WTC11 (cell line): ENCODE measurements at regions not wholly inside any gene's neighbourhood (a gene's known extent, or its start where the extent isn't known, plus 50 kb on each side); places are given as distances from the start of the nearest gene placed in this dataset.

Experiments
- ATAC-seq: fragments of 200-7000 bp; cut with Tn5 transposase; 2 replicates; pipeline ENCODE4 v1.10.0; 2021; ENCODE audit warnings: mild to moderate bottlenecking, moderate library complexity
- CTCF ChIA-PET: fragments of 300-600 bp; sonication (Branson Sonifier 250); formaldehyde crosslinking; loops from one replicate; lab custom pipeline; 2021; ENCODE audit warnings: antibody characterized with exemption; lab: Charles Lee
- POLR2A ChIA-PET: fragments of 350-600 bp; sonication (Branson Sonifier 250); formaldehyde crosslinking; loops from one replicate; lab custom pipeline; 2021; ENCODE audit warnings: antibody characterized with exemption; lab: Charles Lee
- DNase-seq: peaks from one replicate; pipeline ENCODE4 v3.0.0; 2021; ENCODE audit warnings: low spot score
- H3K27ac Mint-ChIP-seq: 2 replicates; pipeline ENCODE4 v1.8.0; 2021; ENCODE audit warnings: mixed read lengths
- H3K27me3 Mint-ChIP-seq: 2 replicates; pipeline ENCODE4 v1.8.0; 2021; ENCODE audit warnings: low read depth, mild to moderate bottlenecking, moderate library complexity, mixed read lengths
- H3K36me3 Mint-ChIP-seq: 2 replicates; pipeline ENCODE4 v1.8.0; 2021; ENCODE audit warnings: mixed read lengths
- H3K4me1 Mint-ChIP-seq: 2 replicates; pipeline ENCODE4 v1.8.0; 2022; ENCODE audit warnings: mixed read lengths
- H3K4me3 Mint-ChIP-seq: 2 replicates; pipeline ENCODE4 v1.8.0; 2021; ENCODE audit warnings: mild to moderate bottlenecking, moderate library complexity, mixed read lengths
- H3K9me3 Mint-ChIP-seq: 2 replicates; pipeline ENCODE4 v1.8.0; 2021; ENCODE audit warnings: mixed read lengths
- ATF2 ChIP-seq: sonication (generic); formaldehyde crosslinking; IDR thresholded peaks from 2 replicates; pipeline ENCODE4 v1.8.1; 2022; ENCODE audit warnings: low read depth, missing genetic modification reagents, borderline replicate concordance
- CREM ChIP-seq: sonication (generic); formaldehyde crosslinking; IDR thresholded peaks from 2 replicates; pipeline ENCODE4 v1.8.1; 2022; ENCODE audit warnings: mild to moderate bottlenecking, missing genetic modification reagents, moderate library complexity
- CTCF ChIP-seq: fragments of 200-600 bp; IDR thresholded peaks from 2 replicates; pipeline ENCODE4 v1.8.0; 2022; ENCODE audit warnings: antibody characterized with exemption
- EMX1 ChIP-seq: fragments of 250-450 bp; sonication (Bioruptor Pico); IDR thresholded peaks from 2 replicates; pipeline ENCODE4 v1.8.0; 2021; ENCODE audit warnings: mild to moderate bottlenecking
- ERG ChIP-seq: fragments of 250-450 bp; sonication (Bioruptor Pico); IDR thresholded peaks from 2 replicates; pipeline ENCODE4 v1.8.0; 2021; ENCODE audit warnings: mild to moderate bottlenecking
- GABPB1 ChIP-seq: sonication (generic); formaldehyde crosslinking; IDR thresholded peaks from 2 replicates; pipeline ENCODE4 v1.8.1; 2023; ENCODE audit warnings: mild to moderate bottlenecking, missing genetic modification reagents
- HMGA2 ChIP-seq: fragments of 250-450 bp; sonication (Bioruptor Pico); IDR thresholded peaks from 2 replicates; pipeline ENCODE4 v1.4.0; 2021; ENCODE audit warnings: mild to moderate bottlenecking, moderate library complexity
- HMGXB4 ChIP-seq: sonication (generic); formaldehyde crosslinking; IDR thresholded peaks from 2 replicates; pipeline ENCODE4 v1.8.1; 2023; ENCODE audit warnings: mild to moderate bottlenecking, moderate library complexity, missing genetic modification reagents
- KAT7 ChIP-seq: sonication (generic); formaldehyde crosslinking; IDR thresholded peaks from 2 replicates; pipeline ENCODE4 v1.8.1; 2023; ENCODE audit warnings: missing genetic modification reagents, mild to moderate bottlenecking, borderline replicate concordance
- MAX ChIP-seq: sonication (generic); formaldehyde crosslinking; IDR thresholded peaks from 2 replicates; pipeline ENCODE4 v1.8.0; 2022; ENCODE audit warnings: mild to moderate bottlenecking, missing genetic modification reagents
- MLX ChIP-seq: sonication (generic); formaldehyde crosslinking; IDR thresholded peaks from 2 replicates; pipeline ENCODE4 v1.8.1; 2023; ENCODE audit warnings: mild to moderate bottlenecking, missing genetic modification reagents, moderate library complexity
- OVOL2 ChIP-seq: fragments of 250-450 bp; sonication (Bioruptor Pico); IDR thresholded peaks from 2 replicates; pipeline ENCODE4 v1.9.0; 2021; ENCODE audit warnings: mild to moderate bottlenecking, borderline replicate concordance
- SMAD4 ChIP-seq: sonication (generic); formaldehyde crosslinking; IDR thresholded peaks from 2 replicates; pipeline ENCODE4 v1.8.0; 2022; ENCODE audit warnings: mild to moderate bottlenecking, missing genetic modification reagents
- SOX15 ChIP-seq: fragments of 250-450 bp; sonication (Bioruptor Pico); IDR thresholded peaks from 2 replicates; pipeline ENCODE4 v1.9.0; 2021; ENCODE audit warnings: mild to moderate bottlenecking
- TEAD1 ChIP-seq: sonication (generic); formaldehyde crosslinking; IDR thresholded peaks from 2 replicates; pipeline ENCODE4 v1.8.0; 2022; ENCODE audit warnings: mild to moderate bottlenecking, missing genetic modification reagents
- USF1 ChIP-seq: sonication (generic); formaldehyde crosslinking; IDR thresholded peaks from 2 replicates; pipeline ENCODE4 v1.8.0; 2022; ENCODE audit warnings: mild to moderate bottlenecking, missing genetic modification reagents
- USF2 ChIP-seq: sonication (generic); formaldehyde crosslinking; IDR thresholded peaks from 2 replicates; pipeline ENCODE4 v1.8.1; 2023; ENCODE audit warnings: mild to moderate bottlenecking, missing genetic modification reagents, moderate library complexity
- ZNF138 ChIP-seq: sonication (generic); formaldehyde crosslinking; conservative IDR thresholded peaks from 2 replicates; pipeline ENCODE4 v1.8.1; 2022; ENCODE audit warnings: mild to moderate bottlenecking, moderate library complexity, missing genetic modification reagents
- ZNF219 ChIP-seq: sonication (generic); formaldehyde crosslinking; IDR thresholded peaks from 2 replicates; pipeline ENCODE4 v1.8.0; 2023; ENCODE audit warnings: missing genetic modification reagents, mild to moderate bottlenecking, borderline replicate concordance
- ZNF416 ChIP-seq: fragments of 250-450 bp; sonication (Bioruptor Pico); IDR thresholded peaks from 2 replicates; pipeline ENCODE4 v1.9.0; 2021; ENCODE audit warnings: mild to moderate bottlenecking, inconsistent platforms
- ZNF425 ChIP-seq: fragments of 250-450 bp; sonication (Bioruptor Pico); conservative IDR thresholded peaks from 2 replicates; pipeline ENCODE4 v1.9.0; 2021; ENCODE audit warnings: mild to moderate bottlenecking
- ZNF671 ChIP-seq: fragments of 250-450 bp; sonication (Bioruptor Pico); IDR thresholded peaks from 2 replicates; pipeline ENCODE4 v1.8.0; 2021; ENCODE audit warnings: mild to moderate bottlenecking

GRCh38 chrX:5307416-5307815 lies 921.3 kb downstream of the NLGN4X start (continued):
- TF ChIP-seq CTCF (no peak), HMGXB4 (CRISPR knock-in tag) (no peak), KAT7 (no peak), ZNF416 (CRISPR knock-in tag) (no peak), OVOL2 (CRISPR knock-in tag) (no peak), GABPB1 (CRISPR knock-in tag) (no peak), ATF2 (CRISPR knock-in tag) (no peak), SOX15 (CRISPR knock-in tag) (no peak), ZNF138 (CRISPR knock-in tag) (no peak)

GRCh38 chrX:5306654-5307121 lies 922.0 kb downstream of the NLGN4X start:
- DNase-seq (no peak), ATAC-seq (no peak)
- no peaks in the 10 kb centered on the region for H3K4me1 Mint-ChIP-seq
- ChIA-PET CTCF (no interaction called here), POLR2A (no interaction called here)
- no peaks in the 10 kb centered on the region for H3K9me3 Mint-ChIP-seq
- no peak overlapping the region for H3K4me3 Mint-ChIP-seq
- no peaks in the 10 kb centered on the region for H3K36me3 Mint-ChIP-seq
- TF ChIP-seq ZNF219: no peak
- H3K27ac Mint-ChIP-seq: no peak overlapping the region
- no peaks in the 10 kb centered on the region for H3K27me3 Mint-ChIP-seq

- ATAC-seq: no peak
- Mint-ChIP-seq H3K27ac (no peak overlapping the region), H3K36me3 (no peaks in the 10 kb centered on the region), H3K27me3 (no peaks in the 10 kb centered on the region), H3K9me3 (no peaks in the 10 kb centered on the region), H3K4me1 (no peaks in the 10 kb centered on the region), H3K4me3 (no peak overlapping the region)
- POLR2A ChIA-PET: no interaction called here
- DNase-seq: no peak
- CTCF ChIA-PET: no interaction called here
- no peak for TF ChIP-seq ZNF671 (CRISPR knock-in tag)
- no peak for TF ChIP-seq HMGA2
- no peak for TF ChIP-seq CTCF
- TF ChIP-seq ERG (CRISPR knock-in tag): no peak
- TF ChIP-seq USF2 (CRISPR knock-in tag): no peak
- no peak for TF ChIP-seq CREM (CRISPR knock-in tag)
- TF ChIP-seq TEAD1 (CRISPR knock-in tag): no peak
- TF ChIP-seq MLX (CRISPR knock-in tag): no peak
- TF ChIP-seq SMAD4 (CRISPR knock-in tag): no peak
- TF ChIP-seq EMX1 (CRISPR knock-in tag): no peak
- TF ChIP-seq USF1 (CRISPR knock-in tag): no peak
- no peak for TF ChIP-seq MAX (CRISPR knock-in tag)
- no peak for TF ChIP-seq ZNF425 (CRISPR knock-in tag)
Observed at GRCh38 chrX:5305452-5305851, 923.2 kb downstream of the NLGN4X start.
